Trophoblast cell (in vitro differentiated cells and primary cell): ENCODE measurements at regions not wholly inside any gene's neighbourhood (a gene's known extent, or its start where the extent isn't known, plus 50 kb on each side); places are given as distances from the start of the nearest gene placed in this dataset.

Experiments
- DNase-seq, 2 donors: peaks; one replicate each; pipeline ENCODE4 v3.0.0-alpha.2; 2016
- H2AFZ ChIP-seq: 2 replicates; pipeline ENCODE4 v1.6.1; 2013; ENCODE audit warnings: low read length, moderate library complexity, mild to moderate bottlenecking; ENCODE audit not compliant: insufficient read depth, poor library complexity
- H2AK5ac ChIP-seq: 2 replicates; pipeline ENCODE4 v1.6.1; 2013; ENCODE audit warnings: mild to moderate bottlenecking, low read length
- H2BK120ac ChIP-seq: 2 replicates; pipeline ENCODE4 v1.6.1; 2013; ENCODE audit warnings: low read length, mild to moderate bottlenecking, moderate library complexity; ENCODE audit not compliant: insufficient read depth, poor library complexity
- H2BK12ac ChIP-seq: 2 replicates; pipeline ENCODE4 v1.6.1; 2013; ENCODE audit warnings: mild to moderate bottlenecking, low read length, moderate library complexity
- H2BK5ac ChIP-seq: 2 replicates; pipeline ENCODE4 v1.6.1; 2013; ENCODE audit warnings: low read length, low read depth, moderate library complexity, mild to moderate bottlenecking; ENCODE audit not compliant: poor library complexity
- H3K14ac ChIP-seq: 2 replicates; pipeline ENCODE4 v1.6.1; 2013; ENCODE audit warnings: mild to moderate bottlenecking, low read length
- H3K18ac ChIP-seq: 2 replicates; pipeline ENCODE4 v1.6.1; 2013; ENCODE audit warnings: mild to moderate bottlenecking, low read length
- H3K23ac ChIP-seq: 2 replicates; pipeline ENCODE4 v1.6.1; 2013; ENCODE audit warnings: low read length
- H3K27ac ChIP-seq: 2 replicates; pipeline ENCODE4 v1.5.1; 2013; ENCODE audit warnings: low read depth, mild to moderate bottlenecking, inconsistent platforms, low read length, moderate library complexity
- H3K27me3 ChIP-seq: 2 replicates; pipeline ENCODE4 v1.6.1; 2013; ENCODE audit warnings: inconsistent platforms, mild to moderate bottlenecking, low read length, moderate library complexity; ENCODE audit not compliant: insufficient read depth
- H3K36me3 ChIP-seq, 2 experiments: 1 replicate in 1 of 2; 2 replicates in 1 of 2; pipeline ENCODE4 v1.6.1; 2013; ENCODE audit warnings: low read length in 2 of 2, mild to moderate bottlenecking in 2 of 2, moderate library complexity in 1 of 2; ENCODE audit not compliant: insufficient read depth in 2 of 2, control insufficient read depth in 1 of 2
- H3K4ac ChIP-seq: 2 replicates; pipeline ENCODE4 v1.6.1; 2013; ENCODE audit warnings: low read depth, mild to moderate bottlenecking, low read length, moderate library complexity
- H3K4me1 ChIP-seq, 2 experiments: 1 replicate in 1 of 2; 2 replicates in 1 of 2; pipeline ENCODE4 v1.6.1; 2013; ENCODE audit warnings: low read length in 2 of 2, mild to moderate bottlenecking in 2 of 2, moderate library complexity in 1 of 2; ENCODE audit not compliant: insufficient read depth in 2 of 2, control insufficient read depth in 1 of 2
- H3K4me2 ChIP-seq: 2 replicates; pipeline ENCODE4 v1.6.1; 2013; ENCODE audit warnings: inconsistent platforms, mild to moderate bottlenecking, low read length, moderate library complexity
- H3K4me3 ChIP-seq: 2 replicates; pipeline ENCODE4 v1.5.1; 2013; ENCODE audit warnings: mild to moderate bottlenecking, low read depth, low read length, inconsistent platforms
- H3K79me1 ChIP-seq: one replicate; pipeline ENCODE4 v1.6.1; 2013; ENCODE audit warnings: low read length
- H3K79me2 ChIP-seq: 2 replicates; pipeline ENCODE4 v1.6.1; 2013; ENCODE audit warnings: low read length, mild to moderate bottlenecking; ENCODE audit not compliant: control insufficient read depth, insufficient read depth, poor library complexity
- H3K9ac ChIP-seq: 2 replicates; pipeline ENCODE4 v1.6.1; 2013; ENCODE audit warnings: mild to moderate bottlenecking, low read length
- H3K9me3 ChIP-seq: 2 replicates; pipeline ENCODE4 v1.6.1; 2013; ENCODE audit warnings: low read depth, mild to moderate bottlenecking, control low read depth, inconsistent platforms, low read length; ENCODE audit not compliant: insufficient read depth
- H4K12ac ChIP-seq: 2 replicates; pipeline ENCODE4 v1.6.1; 2013; ENCODE audit warnings: low read depth, mild to moderate bottlenecking, low read length, moderate library complexity
- H4K8ac ChIP-seq: 2 replicates; pipeline ENCODE4 v1.6.1; 2013; ENCODE audit warnings: low read depth, mild to moderate bottlenecking, low read length, moderate library complexity
- H4K91ac ChIP-seq: one replicate; pipeline ENCODE4 v1.6.1; 2013; ENCODE audit warnings: low read depth, mild to moderate bottlenecking, low read length, moderate library complexity
- WGBS: extraction: QIAGEN DNeasy Blood & Tissue Kit; methylation state at CpG from one replicate; pipeline ENCODE4 v1.1.7; 2013; ENCODE audit warnings: missing lambda C conversion rate; ENCODE audit not compliant: insufficient read length, insufficient coverage; ENCODE audit errors: extremely low coverage; 5-methylcytosine and 5-hydroxymethylcytosine counted together

- Histone ChIP-seq H3K18ac (no peak overlapping the region), H2BK12ac (no peak overlapping the region), H3K23ac (no peak overlapping the region), H3K4me3 (no peak overlapping the region), H3K27ac (no peak overlapping the region), H3K4ac (no peak overlapping the region), H3K27me3 (no peaks in the 10 kb centered on the region), H3K36me3 (no peaks in the 10 kb centered on the region), H3K9me3 (no peaks in the 10 kb centered on the region), H2BK5ac (no peak overlapping the region), H3K4me1 (peaks cover 0 to 2% of the 10 kb centered on the region in 2 experiments), H3K79me1 (no peaks in the 10 kb centered on the region), H4K12ac (no peak overlapping the region), H3K14ac (no peak overlapping the region), H3K9ac (no peak overlapping the region), H2AK5ac (no peak overlapping the region), H4K91ac (no peak overlapping the region), H2AFZ (no peak overlapping the region), H2BK120ac (no peak overlapping the region), H3K4me2 (no peak overlapping the region), H4K8ac (no peak overlapping the region), H3K79me2 (no peaks in the 10 kb centered on the region)
- no CpG with 5 or more reads among the region's 5 CpGs for WGBS
- no peak for DNase-seq
Measured at GRCh38 chr14:38038986-38039385, 168.7 kb upstream of the SSTR1 start.

GRCh38 chr14:38039496-38039895 lies 168.2 kb upstream of the SSTR1 start:
- Histone ChIP-seq H4K91ac (no peak overlapping the region), H3K79me1 (no peaks in the 10 kb centered on the region), H2BK120ac (no peak overlapping the region), H4K12ac (no peak overlapping the region), H4K8ac (no peak overlapping the region), H3K9ac (no peak overlapping the region), H3K23ac (no peak overlapping the region), H3K79me2 (no peaks in the 10 kb centered on the region), H2AK5ac (no peak overlapping the region), H3K18ac (no peak overlapping the region), H3K9me3 (no peaks in the 10 kb centered on the region), H3K4me1 (peaks cover 0 to 2% of the 10 kb centered on the region in 2 experiments), H3K14ac (no peak overlapping the region), H2AFZ (no peak overlapping the region), H3K27me3 (no peaks in the 10 kb centered on the region), H3K36me3 (no peaks in the 10 kb centered on the region), H3K4me3 (no peak overlapping the region), H2BK5ac (no peak overlapping the region), H3K4ac (no peak overlapping the region), H3K27ac (no peak overlapping the region), H2BK12ac (no peak overlapping the region), H3K4me2 (no peak overlapping the region)
- no CpG with 5 or more reads among the region's 2 CpGs for WGBS
- no peak for DNase-seq

GRCh38 chr14:38040411-38040810 lies 167.3 kb upstream of the SSTR1 start:
- DNase-seq, result no peak
- no peak overlapping the region for H2AK5ac ChIP-seq
- no peaks in the 10 kb centered on the region for H3K79me2 ChIP-seq
- H3K27ac ChIP-seq, result no peak overlapping the region
- H3K27me3 ChIP-seq, result no peaks in the 10 kb centered on the region
- H3K4me1 ChIP-seq, result peaks cover 0 to 2% of the 10 kb centered on the region in 2 experiments
- H4K8ac ChIP-seq, result no peak overlapping the region
- H3K14ac ChIP-seq, result no peak overlapping the region
- no peaks in the 10 kb centered on the region for H3K9me3 ChIP-seq
- H3K9ac ChIP-seq, result no peak overlapping the region
- H4K12ac ChIP-seq, result no peak overlapping the region
- H3K4me3 ChIP-seq, result no peak overlapping the region
- no peak overlapping the region for H4K91ac ChIP-seq
- H2BK5ac ChIP-seq, result no peak overlapping the region
- no peak overlapping the region for H2BK12ac ChIP-seq
- no peak overlapping the region for H2BK120ac ChIP-seq
- H3K79me1 ChIP-seq, result no peaks in the 10 kb centered on the region
- H3K23ac ChIP-seq, result no peak overlapping the region
- WGBS, result no CpG with 5 or more reads among the region's 1 CpG
- no peak overlapping the region for H3K4me2 ChIP-seq
- no peak overlapping the region for H3K18ac ChIP-seq
- H3K4ac ChIP-seq, result no peak overlapping the region
- no peak overlapping the region for H2AFZ ChIP-seq
- no peaks in the 10 kb centered on the region for H3K36me3 ChIP-seq

- H3K27ac ChIP-seq, result no peak overlapping the region
- no peak overlapping the region for H2BK120ac ChIP-seq
- H3K23ac ChIP-seq, result no peak overlapping the region
- no peak overlapping the region for H2BK5ac ChIP-seq
- no peak overlapping the region for H2BK12ac ChIP-seq
- H3K4me1 ChIP-seq, result peaks cover 0 to 2% of the 10 kb centered on the region in 2 experiments
- no peak overlapping the region for H3K4ac ChIP-seq
- no peaks in the 10 kb centered on the region for H3K79me2 ChIP-seq
- no peak overlapping the region for H4K8ac ChIP-seq
- H2AK5ac ChIP-seq, result no peak overlapping the region
- H3K27me3 ChIP-seq, result no peaks in the 10 kb centered on the region
- no peak overlapping the region for H3K4me3 ChIP-seq
- no peak overlapping the region for H3K18ac ChIP-seq
- no peaks in the 10 kb centered on the region for H3K9me3 ChIP-seq
- no CpG with 5 or more reads among the region's 7 CpGs for WGBS
- no peak overlapping the region for H4K12ac ChIP-seq
- H4K91ac ChIP-seq, result no peak overlapping the region
- peak in 1 of 2 donors; percentile 6 for DNase-seq
- no peak overlapping the region for H3K14ac ChIP-seq
- H3K9ac ChIP-seq, result no peak overlapping the region
- no peaks in the 10 kb centered on the region for H3K36me3 ChIP-seq
- no peaks in the 10 kb centered on the region for H3K79me1 ChIP-seq
- no peak overlapping the region for H3K4me2 ChIP-seq
- no peak overlapping the region for H2AFZ ChIP-seq
Measured at GRCh38 chr14:38042322-38042721, 165.4 kb upstream of the SSTR1 start.
